GM12864 (cell line): ENCODE measurements at regions not wholly inside any gene's neighbourhood (a gene's known extent, or its start where the extent isn't known, plus 50 kb on each side); places are given as distances from the start of the nearest gene placed in this dataset.
"Not testable (repeated sequence)": the region's sequence is repeated elsewhere in the genome, so short reads cannot be mapped to it uniquely, and the experiment has no call there.

Experiments
- DNase-seq: peaks from one replicate; pipeline ENCODE4 v3.0.0-alpha.2; 2011; ENCODE audit warnings: low read depth
- H3K4me3 ChIP-seq: 2 replicates; pipeline ENCODE4 v1.5.1; 2011; ENCODE audit warnings: mild to moderate bottlenecking, low read depth, low read length, control low read depth
- CTCF ChIP-seq: IDR thresholded peaks from 2 replicates; pipeline ENCODE4 v1.5.1; 2011; ENCODE audit warnings: low read depth, mild to moderate bottlenecking, moderate library complexity, low read length, control low read depth, inconsistent platforms; ENCODE audit errors: missing control alignments

GRCh38 chr21:35281956-35282355 is 232.9 kb upstream of the RUNX1 start:
- no peak for TF ChIP-seq CTCF
- no peak for DNase-seq
- no peak overlapping the region for H3K4me3 ChIP-seq

- no peak for TF ChIP-seq CTCF
- DNase-seq, result no peak
- no peak overlapping the region for H3K4me3 ChIP-seq
These were observed 231.1 kb upstream of the RUNX1 start for GRCh38 chr21:35280231-35280630.

- no peak for TF ChIP-seq CTCF
- no peak overlapping the region for H3K4me3 ChIP-seq
- no peak for DNase-seq
These were observed 226.7 kb upstream of the RUNX1 start for GRCh38 chr21:35275776-35276175.

- TF ChIP-seq CTCF, result no peak
- no peak for DNase-seq
- H3K4me3 ChIP-seq, result no peak overlapping the region
These were observed 225.8 kb upstream of the RUNX1 start for GRCh38 chr21:35274923-35275322.

GRCh38 chr21:35274090-35274489 is 225.0 kb upstream of the RUNX1 start:
- no peak for TF ChIP-seq CTCF
- DNase-seq, result no peak
- no peak overlapping the region for H3K4me3 ChIP-seq

GRCh38 chr21:35273333-35273732 is 224.2 kb upstream of the RUNX1 start:
- DNase-seq, result no peak

GRCh38 chr21:35271344-35272118 is 222.4 kb upstream of the RUNX1 start:
- not testable (repeated sequence) for H3K4me3 ChIP-seq, DNase-seq

More at GRCh38 chr21:35273333-35273732, 224.2 kb upstream of the RUNX1 start:
- TF ChIP-seq CTCF, result no peak
- H3K4me3 ChIP-seq, result no peak overlapping the region
